ENCODE measurements at regions not wholly inside any gene's neighbourhood (a gene's known extent, or its start where the extent isn't known, plus 50 kb on each side); places are given as distances from the start of the nearest gene placed in this dataset.

DNA sequence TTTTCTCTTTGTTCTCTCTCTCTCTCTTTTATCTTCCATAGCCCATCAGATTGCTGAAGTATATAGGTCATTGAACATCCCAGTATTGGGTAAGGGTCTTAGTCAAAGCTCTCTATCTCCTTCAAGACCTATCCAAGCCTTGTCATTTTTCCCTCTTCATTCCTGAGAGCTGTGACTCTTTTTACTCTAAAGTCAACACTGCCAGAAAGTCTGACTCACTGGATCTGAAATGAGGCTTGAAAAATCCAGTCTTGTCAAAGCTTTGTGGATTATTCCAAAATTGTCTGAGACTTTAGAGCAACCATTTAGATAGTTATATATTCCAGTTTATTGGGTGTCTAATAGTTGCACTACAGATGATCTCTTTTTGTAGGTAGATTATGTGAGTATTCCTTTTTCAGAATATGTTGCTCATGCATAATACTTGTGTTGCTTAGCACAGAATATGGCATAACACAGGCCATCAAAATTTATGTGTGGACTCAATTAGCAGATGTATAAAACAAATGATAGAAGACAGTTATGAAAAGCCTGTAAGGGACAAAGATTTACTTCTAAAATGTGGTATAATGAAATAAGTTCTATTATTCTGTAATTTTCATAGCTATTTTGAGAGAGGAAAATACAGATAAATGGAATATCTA is 389.3 kb upstream of the PCDH9 start:
- no peak for DNase-seq

DNA sequence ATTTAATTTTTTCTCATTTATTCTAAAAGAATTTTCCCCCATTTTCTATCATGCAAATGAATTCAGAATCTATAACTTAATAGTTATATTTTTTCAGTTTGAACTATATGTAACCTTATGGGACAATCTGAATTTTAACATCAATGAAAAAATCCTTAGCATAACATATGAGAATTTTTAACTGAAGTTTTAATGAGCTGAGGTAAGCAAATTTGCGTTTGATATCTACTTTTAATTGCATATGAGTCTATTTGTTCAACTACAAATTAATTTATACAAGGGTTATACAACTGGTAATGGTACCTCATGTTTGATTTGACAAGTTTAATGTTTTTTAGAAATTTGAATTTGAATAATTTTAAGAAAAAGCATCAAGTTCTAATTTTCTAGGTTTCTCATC is 384.4 kb upstream of the PCDH9 start:
- DNase-seq = no peak

DNA sequence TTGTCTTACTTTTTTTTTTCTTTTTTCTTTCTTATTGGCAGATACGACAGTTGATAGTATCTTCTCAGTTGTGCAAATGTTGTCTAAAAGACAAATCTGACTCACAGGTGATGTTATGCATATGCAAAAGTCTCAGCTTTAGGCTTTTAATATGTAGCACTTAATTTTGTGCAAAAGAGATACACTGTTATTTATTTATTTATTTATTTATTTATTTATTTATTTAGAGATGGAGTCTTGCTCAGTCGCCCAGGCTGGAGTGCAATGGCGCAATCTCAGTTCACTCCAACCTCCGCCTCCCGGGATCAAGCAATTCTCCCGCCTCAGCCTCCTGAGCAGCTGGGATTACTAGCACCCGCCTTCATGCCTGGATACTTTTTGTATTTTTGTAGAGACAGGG is 383.9 kb upstream of the PCDH9 start:
- DNase-seq = no peak

DNA sequence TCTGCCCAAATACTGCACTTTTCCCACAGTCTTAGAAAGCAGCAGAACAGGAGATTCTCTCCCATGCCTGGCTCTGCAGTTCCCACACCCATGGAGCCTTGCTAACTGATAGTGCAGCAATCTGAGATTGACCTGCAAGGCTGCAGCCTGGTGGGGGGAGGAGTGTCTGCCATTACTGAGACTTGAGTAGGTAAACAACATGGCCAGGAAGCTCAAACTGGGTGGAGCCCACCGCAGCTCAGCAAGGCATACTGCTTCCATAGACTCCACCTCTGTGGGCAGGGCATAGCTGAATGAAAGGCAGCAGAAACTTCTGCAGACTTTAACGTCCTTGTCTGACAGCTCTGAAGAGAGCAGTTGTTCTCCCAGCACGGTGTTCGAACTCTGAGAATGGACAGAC is 358.5 kb upstream of the PCDH9 start:
- no peak for DNase-seq

DNA sequence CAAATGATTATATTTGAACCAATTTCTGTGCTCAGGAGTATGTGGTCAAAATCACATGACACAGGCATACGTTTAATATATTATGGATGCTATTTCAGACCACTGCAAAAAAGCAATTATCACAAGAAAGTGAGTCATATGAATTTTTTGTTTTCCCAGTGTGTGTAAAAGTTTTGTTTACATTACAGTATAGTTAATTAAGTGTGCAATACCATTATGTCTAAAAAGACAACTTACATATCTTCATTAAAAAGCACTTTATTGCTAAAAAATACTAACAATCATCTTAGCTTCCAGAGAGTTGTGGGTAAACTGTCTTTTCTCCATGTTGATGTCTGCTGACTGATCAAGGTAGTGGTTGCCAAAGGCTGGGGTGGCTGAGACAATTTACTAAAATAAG is 347.2 kb upstream of the PCDH9 start:
- DNase-seq = no peak

DNA sequence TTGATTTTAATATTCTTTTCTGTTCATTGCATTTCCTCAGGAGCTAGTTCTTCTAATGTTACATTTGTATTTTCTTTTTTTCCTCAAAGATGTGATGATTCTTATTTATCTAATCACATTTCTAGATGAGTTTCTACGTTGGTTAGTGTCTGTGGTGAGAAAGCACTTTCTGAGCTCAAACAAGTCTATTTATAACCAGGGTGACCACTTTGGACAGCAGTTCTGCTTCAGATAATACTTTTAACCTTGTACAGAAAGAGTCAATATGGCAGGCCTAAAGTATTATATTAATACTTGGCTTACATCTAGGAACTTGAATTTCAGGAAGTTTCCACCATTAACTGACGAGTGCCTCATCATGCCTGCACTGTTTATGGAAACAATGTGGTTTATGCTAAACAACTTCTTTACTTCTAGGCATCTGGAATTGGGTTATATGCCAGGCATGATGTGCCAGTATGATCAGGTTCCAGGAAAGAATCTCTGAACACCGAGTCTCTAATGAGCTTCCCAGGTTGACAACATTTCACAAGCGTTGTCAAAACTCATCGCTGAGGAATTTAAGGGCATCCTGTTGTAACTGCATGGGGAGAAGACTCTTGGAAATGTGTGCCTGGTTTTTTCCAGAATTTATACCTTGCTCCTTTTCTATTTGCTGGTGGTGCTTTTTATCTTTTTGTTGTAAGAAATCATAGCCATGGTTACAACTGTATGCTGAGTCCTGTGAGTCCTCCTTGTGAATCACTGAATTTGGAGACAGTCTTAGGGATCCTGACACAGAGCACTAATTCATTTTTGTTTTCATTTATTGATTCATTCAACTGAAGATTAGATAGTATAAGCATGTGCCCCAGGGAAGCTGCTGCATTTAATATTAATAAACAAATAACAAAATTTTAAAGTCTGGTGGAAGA is 344.4 kb upstream of the PCDH9 start:
- peak; percentile 50 for DNase-seq

DNA sequence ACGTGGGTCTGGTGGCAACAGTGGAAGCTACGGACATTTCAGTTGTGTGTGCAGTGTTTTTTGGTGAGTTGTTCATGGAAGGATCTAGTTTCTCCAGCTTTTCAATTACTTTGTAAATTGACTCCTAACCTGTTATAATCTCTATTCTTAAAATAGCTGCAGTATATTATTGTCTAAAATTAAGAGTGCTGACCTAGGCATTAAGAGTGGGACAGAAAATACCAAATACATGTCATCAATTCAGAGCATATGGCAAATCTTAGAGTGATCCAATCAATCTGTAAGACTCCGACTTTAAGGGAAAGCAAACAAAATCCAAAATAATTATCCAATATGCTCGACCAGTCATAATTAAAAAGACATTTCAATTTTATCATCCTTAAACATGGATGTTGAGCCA is 338.1 kb upstream of the PCDH9 start:
- no peak for DNase-seq

DNA sequence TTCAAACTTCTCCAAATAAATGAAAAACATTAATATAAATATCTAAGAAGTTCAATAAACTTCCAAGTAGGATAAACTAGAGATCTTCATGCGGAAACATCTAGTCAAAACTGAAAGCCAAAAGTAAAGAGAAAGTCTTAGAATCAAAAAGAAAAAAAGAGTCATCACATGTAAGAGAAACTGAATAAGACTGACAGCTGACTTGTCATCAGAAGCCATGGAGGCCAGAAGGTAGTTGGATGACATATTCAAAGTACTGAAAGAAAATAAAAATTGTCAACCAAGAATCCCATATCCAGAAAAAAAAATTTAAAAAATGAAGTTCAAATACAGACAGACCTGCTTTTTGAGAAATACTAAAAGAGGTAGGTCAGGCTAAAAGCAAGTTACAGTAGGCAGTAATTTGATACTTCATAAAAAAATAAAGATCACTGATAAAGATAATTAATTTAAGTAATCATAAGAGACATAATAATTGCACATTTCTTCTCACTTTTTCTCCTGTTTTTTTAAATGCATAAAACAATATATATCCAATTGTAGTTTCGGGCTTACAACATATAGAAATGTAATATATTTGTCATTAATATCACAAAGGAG is 327.6 kb upstream of the PCDH9 start:
- peak; percentile 64 for DNase-seq

DNA sequence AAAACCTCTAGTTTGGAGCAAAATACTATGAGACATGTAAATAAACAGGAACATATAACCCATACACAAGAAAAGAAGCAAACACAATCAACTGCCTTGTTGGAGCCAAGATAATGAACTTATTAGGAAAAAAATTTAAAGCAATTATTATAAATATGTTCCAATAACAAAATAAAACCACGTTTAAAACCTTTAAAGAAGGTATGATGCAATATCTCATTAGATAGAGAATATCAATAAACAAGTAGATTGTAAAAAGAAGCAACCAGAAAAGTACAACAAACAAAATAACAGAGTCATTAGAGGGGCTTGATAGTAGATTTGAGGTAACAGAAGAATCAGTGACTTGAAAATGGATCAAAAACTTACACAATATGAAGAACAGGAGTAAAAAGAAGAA is 327.0 kb upstream of the PCDH9 start:
- no peak for DNase-seq

DNA sequence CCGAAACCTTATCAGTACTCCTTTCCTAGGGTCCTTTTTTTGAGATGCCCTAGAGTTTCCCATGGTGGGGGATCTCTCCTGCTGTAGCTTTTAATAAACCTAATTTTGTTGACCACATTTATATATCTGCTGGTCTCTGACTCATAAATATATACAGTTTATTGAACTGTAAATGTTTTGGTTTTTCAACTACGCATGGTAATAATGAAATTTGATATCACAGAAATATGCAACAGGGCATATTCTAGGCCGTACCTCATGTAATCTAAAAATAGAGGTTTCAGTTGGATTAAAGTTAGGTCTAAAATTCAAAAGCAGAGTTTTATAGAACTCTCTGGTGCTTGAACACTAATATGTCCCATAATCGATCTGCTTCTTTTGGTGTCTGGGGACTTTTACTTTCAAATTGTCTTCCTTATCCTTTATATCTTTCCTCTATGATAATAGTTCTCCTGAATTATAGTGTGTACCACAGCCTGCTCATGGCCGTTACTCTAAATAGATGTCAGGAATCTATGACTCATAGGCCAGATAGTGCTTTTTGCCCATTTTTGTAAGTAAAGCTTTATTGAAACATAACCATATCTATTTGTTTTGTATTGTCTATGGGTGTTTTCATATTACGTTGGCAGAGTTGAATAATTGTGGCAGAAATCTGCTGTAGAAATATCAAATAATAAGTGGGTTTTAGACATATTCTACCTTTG is 324.8 kb upstream of the PCDH9 start:
- DNase-seq = peak; percentile 59

DNA sequence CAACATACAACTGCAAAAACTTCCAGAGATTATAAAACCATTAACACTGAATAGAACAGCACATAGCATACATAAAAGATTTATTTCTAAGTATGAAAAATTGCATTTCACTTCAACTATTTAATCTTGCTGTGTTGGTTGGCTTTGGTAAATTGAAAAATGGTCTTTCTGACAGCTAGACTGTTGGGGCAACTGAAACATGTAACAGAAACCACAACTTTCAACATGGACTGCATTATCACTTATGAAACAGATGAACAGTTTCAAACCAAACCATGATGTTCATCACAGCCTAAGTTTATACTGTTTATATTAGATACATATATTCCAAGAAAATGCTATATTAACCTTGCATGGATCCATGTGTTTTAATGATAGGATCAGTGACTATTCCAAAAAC is 324.1 kb upstream of the PCDH9 start:
- DNase-seq = peak; percentile 93

DNA sequence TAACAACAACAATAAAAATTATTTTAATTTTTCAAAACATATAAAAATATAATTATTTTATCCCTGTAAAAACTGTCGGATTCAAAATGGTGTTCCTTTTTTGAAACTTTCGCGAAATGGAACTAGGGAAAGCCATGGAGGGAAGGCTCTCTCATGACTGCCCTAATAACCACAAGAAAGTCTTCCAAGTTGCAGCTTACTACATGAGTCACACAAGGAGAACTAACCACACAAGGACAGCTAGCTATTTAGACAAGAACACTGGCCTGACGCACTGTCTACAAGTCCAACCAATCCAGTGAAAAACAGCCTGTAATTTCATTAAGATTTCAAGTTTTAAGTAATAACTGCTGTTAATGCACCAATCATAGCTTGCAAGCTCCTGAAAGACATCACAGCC is 319.2 kb upstream of the PCDH9 start:
- peak; percentile 90 for DNase-seq

DNA sequence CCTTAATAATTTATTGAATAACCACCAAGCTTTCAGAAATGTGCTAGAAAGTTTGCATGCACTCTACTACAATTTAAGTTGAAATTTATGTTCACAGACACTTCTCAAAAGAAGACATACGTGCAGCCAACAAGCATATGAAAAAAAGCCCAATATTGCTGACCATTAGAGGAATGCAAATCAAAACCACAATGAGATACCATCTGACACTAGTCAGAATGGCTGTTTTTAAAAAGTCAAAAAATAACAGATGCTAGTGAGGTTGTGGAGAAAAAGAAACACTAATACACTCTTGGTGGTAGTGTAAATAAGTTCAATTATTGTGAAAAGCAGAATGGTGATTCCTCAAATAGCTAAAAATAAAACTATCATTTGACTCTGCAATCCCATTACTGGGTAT is 308.8 kb upstream of the PCDH9 start:
- no peak for DNase-seq

DNA sequence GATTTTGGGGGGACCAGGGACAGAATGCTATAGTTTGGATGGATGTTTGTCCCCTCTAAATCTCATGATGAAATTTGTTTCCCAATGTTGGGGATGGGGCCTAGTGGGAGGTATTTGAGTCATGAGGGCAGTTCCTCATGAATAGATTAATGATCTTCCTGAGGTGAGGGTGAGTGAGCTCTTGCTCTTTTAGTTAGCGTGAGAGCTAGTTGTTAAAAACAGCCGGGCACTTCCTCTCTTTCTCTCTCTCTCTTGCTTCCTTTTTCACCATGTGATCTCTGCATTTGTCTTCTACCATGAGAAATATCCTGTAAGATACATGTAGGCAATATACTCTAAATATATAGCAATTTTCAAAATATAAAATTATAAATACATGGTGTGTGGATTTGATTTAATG is 290.8 kb upstream of the PCDH9 start:
- peak; percentile 97 for DNase-seq

DNA sequence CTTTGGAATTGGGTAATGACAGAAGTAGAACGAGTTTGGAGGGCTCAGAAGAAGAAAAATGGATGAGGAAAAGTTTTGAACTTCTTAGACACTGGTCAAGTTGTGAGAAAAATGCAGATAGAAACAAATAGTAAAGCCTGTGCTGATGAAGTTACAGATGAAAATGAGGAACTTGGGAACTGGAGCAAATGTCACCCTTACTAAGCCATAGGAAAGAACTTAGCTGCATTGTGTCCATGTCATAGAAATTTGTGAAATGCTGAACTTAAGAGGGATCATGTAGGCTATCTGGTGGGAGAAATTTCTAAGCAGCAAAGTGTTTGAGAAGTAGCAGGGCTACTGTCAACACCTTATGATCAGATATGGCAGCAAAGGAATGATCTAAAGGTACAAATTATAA is 289.2 kb upstream of the PCDH9 start:
- DNase-seq = peak; percentile 81

DNA sequence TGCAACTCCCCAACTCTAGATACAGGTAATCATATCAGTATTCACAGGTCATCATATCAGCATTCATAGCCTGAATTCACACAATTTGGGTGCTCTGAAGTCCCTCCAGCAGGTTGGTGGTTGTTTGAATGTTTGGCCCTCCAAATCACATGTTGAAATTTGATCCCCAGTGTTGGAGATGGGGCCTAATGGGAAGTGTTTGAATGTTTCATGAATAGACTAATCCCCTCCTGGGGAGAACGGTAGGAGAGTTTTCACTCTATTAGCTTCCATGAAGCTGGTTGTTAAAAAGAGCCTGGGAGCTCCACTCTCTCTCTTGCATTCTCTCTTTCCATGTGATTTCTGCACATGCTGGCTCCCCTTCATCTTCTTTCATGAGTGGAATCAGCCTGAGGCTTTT is 288.6 kb upstream of the PCDH9 start:
- DNase-seq = no peak

DNA sequence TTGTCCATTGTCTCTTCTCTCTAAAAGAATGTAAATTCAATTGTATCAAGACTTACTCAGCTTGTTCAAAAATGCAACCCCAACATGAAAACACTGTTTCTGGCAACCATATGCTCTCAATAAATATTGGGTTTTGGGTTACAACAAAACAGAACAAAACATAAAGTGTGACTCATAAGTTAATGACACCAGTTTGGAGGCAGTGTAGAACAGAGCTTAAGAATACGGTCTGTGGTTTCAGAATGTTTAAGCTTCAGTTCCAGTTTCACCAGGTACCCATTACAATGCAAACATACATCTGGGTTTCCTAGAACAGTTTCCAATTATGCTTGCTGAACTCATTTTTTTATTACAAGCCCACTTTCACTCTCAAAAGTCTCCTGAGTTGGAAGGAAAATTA is 285.8 kb upstream of the PCDH9 start:
- peak; percentile 96 for DNase-seq

DNA sequence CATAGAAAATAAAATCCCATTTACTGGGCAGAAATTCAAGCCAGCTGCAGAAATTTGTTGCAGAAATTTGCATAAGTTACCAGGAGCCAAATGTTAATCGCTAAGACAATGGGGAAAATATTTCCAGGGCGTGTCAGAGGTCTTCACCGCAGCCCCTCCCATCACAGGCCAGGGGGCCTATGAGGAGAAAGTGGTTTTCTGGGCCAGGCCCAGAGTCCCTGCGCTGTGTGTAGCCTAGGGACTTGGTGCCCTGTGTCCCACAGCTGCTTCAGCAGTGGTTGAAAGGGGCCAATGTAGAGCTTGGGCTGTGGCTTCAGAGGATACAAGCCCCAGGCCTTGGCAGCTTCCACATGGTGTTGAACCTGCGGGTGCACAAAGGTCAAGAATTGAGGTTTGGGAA is 278.9 kb upstream of the PCDH9 start:
- no peak for DNase-seq

DNA sequence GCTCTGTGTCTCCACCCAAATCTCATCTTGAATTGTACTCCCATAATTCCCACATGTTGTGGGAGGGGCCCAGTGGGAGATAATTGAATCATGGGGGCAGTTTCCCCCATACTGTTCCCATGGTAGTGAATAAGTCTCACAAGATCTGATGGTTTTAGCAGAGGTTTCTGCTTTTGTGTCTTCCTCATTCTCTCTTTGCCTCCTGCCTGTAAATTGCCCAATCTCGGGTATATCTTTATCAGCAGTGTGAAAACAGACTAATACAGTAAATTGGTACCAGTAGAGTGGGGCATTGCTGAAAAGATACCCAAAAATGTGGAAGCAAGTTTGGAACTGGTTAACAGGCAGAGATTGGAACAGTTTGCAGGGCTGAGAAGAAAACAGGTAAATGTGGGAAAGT is 278.1 kb upstream of the PCDH9 start:
- DNase-seq = peak; percentile 61

DNA sequence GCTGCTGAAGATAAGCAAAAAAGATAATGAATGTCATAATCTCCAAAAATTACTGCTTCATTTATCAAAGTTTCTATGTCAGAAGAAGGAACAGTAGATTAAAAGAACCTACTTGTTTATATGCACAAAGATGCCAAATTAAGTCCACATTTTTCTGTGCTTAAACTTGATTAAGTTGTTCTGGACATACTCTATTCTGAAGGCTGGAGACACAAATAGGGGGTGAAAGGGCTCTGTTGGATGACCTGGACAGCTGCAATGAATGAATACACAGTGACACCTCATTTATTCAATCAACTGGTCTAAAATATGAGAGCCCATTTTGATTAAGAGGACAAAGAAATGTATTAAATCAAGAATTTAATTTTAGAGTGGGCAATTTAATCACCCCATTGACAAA is 276.3 kb upstream of the PCDH9 start:
- DNase-seq = no peak

DNA sequence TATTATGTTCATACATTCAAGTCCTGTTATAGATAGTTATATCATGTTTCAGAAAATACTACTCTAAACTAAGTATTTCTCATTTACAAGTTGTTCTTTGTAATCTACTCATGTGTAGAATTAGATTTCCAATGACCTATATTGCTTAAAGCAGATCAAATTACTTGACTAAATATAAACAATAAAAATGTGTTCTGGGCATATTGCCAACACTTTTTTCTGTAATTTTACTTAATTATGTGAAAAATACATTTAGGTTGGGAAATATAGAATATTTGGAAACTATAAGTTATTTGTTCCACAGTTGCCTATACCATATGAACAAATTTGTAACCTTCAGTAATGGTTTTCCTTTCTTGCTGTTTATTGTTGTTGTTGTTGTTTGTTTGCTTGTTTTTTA is 275.2 kb upstream of the PCDH9 start:
- no peak for DNase-seq

DNA sequence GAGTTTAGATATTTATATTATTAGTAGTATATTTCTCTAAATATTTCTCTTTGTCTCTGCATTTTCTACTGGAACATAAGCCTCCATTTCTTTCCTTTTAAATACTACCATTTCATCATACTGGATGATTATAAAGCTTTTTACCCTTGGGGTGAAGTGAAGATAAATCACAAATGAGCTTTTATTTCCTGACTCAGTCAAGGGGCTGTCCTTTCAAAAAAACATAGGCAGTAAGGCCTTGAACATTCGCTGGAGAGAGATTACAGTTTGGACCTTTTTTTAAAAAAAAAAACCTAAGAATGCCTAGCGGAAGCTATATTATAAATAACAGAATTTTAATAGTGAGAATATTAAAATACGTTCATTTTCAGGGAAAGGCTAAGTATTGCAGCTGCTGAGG is 268.8 kb upstream of the PCDH9 start:
- DNase-seq = no peak

DNA sequence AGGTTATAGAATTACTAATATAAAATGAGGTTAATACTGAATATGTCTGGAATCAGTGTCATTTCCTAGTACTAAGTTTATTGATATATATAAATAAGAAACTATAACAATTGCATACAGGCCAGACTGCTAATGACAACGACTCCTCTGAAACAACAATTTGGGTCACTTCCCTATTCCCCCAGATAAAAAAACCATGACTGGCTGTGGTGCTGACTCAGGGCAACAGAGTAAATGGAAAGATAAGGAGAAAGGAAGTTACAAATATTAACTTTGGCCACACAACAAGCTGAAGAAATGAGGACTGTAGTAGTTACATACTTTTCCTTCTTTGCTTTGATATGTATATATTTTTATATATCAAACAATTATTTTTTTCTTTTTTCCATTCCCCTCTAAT is 263.7 kb upstream of the PCDH9 start:
- DNase-seq = peak; percentile 87

DNA sequence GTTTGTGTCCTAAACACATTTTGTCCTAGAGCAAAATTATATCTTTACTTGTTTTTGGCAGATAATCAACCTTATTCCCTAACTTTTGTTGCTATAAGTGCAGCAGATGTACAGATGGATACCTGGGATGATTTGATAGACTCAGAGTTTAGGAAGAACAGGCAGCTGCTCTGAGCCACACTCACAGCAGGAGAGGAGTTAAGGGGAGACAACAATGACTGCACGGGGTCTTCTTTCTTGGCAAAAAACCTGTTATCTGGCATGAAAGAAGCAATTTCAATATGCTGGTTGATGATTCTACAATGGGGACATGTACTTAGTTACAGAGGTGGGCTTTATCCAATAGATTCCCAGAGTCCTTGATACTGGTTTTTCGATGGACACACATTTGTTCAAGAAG is 258.9 kb upstream of the PCDH9 start:
- DNase-seq = no peak
